OCI-LY1 (cell line): ENCODE measurements at regions not wholly inside any gene's neighbourhood (a gene's known extent, or its start where the extent isn't known, plus 50 kb on each side); places are given as distances from the start of the nearest gene placed in this dataset.

Source experiments
- CTCF ChIP-seq: fragments of 200-600 bp; sonication (generic), shearing (Covaris generic); IDR thresholded peaks from 2 replicates; pipeline ENCODE4 v1.5.1; 2017; ENCODE audit warnings: mild to moderate bottlenecking, antibody characterized with exemption, low read length, moderate library complexity, mixed read lengths
- EZH2 ChIP-seq: fragments of 200-600 bp; sonication (generic), shearing (Covaris generic); IDR thresholded peaks from 2 replicates; pipeline ENCODE4 v1.8.0; 2017; ENCODE audit warnings: borderline replicate concordance, mixed run types, mild to moderate bottlenecking, antibody characterized with exemption, low read length, moderate library complexity, mixed read lengths

DNA sequence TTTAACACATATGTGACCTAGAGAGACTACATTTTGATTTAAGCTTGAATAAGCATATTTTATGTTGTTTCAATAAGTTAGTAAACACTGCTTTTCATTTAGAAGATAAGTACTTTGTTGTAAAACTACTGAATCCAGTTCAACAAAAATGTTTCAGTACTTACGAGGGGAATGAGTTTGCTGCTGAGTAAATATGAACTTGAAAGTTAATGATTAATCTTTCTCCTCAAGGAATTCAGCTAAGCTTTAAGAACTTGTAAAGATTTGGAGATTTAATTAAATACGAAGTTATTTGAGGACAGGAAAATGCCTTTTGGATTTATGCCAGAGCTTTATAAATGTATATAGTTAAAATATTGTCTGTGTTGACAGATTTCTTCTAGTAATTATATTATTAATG lies 933.0 kb upstream of the LCORL start:
- TF ChIP-seq CTCF, result no peak
- TF ChIP-seq EZH2, result no peak
